CD14-positive monocyte (primary cell): ENCODE measurements at regions not wholly inside any gene's neighbourhood (a gene's known extent, or its start where the extent isn't known, plus 50 kb on each side); places are given as distances from the start of the nearest gene placed in this dataset.

ENCODE experiments used
- DNase-seq, 3 donors: peaks; one replicate each; pipeline ENCODE4 v3.0.0-alpha.2; 2011 to 2022
- H2AFZ ChIP-seq: 2 replicates; pipeline ENCODE4 v1.6.0; 2012; ENCODE audit warnings: mild to moderate bottlenecking, low read depth, low read length, inconsistent platforms; ENCODE audit not compliant: insufficient read depth, poor library complexity, severe bottlenecking
- H3K27ac ChIP-seq, 2 donors: 1 replicate in 1 of 2; 2 replicates in 1 of 2; pipeline ENCODE4 v1.5.1; 2012 to 2013; ENCODE audit warnings: low read length in 2 of 2, control low read depth in 1 of 2, inconsistent platforms in 1 of 2, low read depth in 1 of 2, mild to moderate bottlenecking in 1 of 2
- H3K27me3 ChIP-seq, 2 donors: one replicate each; pipeline versions ENCODE4 v1.6.0 to v1.6.1; 2011 to 2013; ENCODE audit warnings: low read length in 2 of 2; ENCODE audit not compliant: control insufficient read depth in 2 of 2, insufficient read depth in 2 of 2
- H3K36me3 ChIP-seq, 2 donors: replicated peaks in 1 of 2; 1 replicate in 1 of 2; 2 replicates in 1 of 2; pipeline versions ENCODE4 v1.5.1 to v1.6.1; 2012 to 2013; ENCODE audit warnings: low read length in 2 of 2, control low read depth in 1 of 2, inconsistent platforms in 1 of 2, mild to moderate bottlenecking in 1 of 2; ENCODE audit not compliant: insufficient read depth in 2 of 2, control insufficient read depth in 1 of 2
- H3K4me1 ChIP-seq, 2 donors: 1 replicate in 1 of 2; 2 replicates in 1 of 2; pipeline versions ENCODE4 v1.5.1 to v1.6.1; 2012 to 2013; ENCODE audit warnings: low read length in 2 of 2, control low read depth in 1 of 2, inconsistent platforms in 1 of 2, mild to moderate bottlenecking in 1 of 2, moderate library complexity in 1 of 2; ENCODE audit not compliant: insufficient read depth in 2 of 2, control insufficient read depth in 1 of 2
- H3K4me2 ChIP-seq: replicated peaks from 2 replicates; pipeline ENCODE3; 2012; ENCODE audit warnings: low read length, moderate library complexity, mild to moderate bottlenecking; ENCODE audit not compliant: poor library complexity, severe bottlenecking; ENCODE audit errors: extremely low read depth
- H3K4me3 ChIP-seq, 3 experiments: fragments of 200-600 bp in 1 of 3; sonication (generic) in 1 of 3; replicated peaks in 1 of 3; 1 replicate in 2 of 3; 2 replicates in 1 of 3; pipeline ENCODE4 v1.5.1; 2011 to 2013; ENCODE audit warnings: low read length in 3 of 3, mild to moderate bottlenecking in 3 of 3, control low read depth in 2 of 3, low read depth in 2 of 3, inconsistent platforms in 1 of 3, moderate library complexity in 1 of 3
- H3K79me2 ChIP-seq: 2 replicates; pipeline ENCODE4 v1.6.0; 2012; ENCODE audit warnings: mild to moderate bottlenecking, control low read depth, inconsistent platforms, low read length, moderate library complexity; ENCODE audit not compliant: insufficient read depth
- H3K9ac ChIP-seq: 2 replicates; pipeline ENCODE4 v1.6.0; 2017; ENCODE audit warnings: low read length, mild to moderate bottlenecking; ENCODE audit not compliant: insufficient read depth, poor library complexity, severe bottlenecking
- H3K9me3 ChIP-seq, 2 donors: replicated peaks in 1 of 2; 1 replicate in 1 of 2; 2 replicates in 1 of 2; pipeline versions ENCODE4 v1.5.1 to v1.6.1; 2012 to 2013; ENCODE audit warnings: low read length in 2 of 2, control low read depth in 1 of 2; ENCODE audit not compliant: control insufficient read depth in 1 of 2, insufficient read depth in 1 of 2
- H4K20me1 ChIP-seq: 2 replicates; pipeline ENCODE4 v1.6.0; 2012; ENCODE audit warnings: mild to moderate bottlenecking, low read length, control low read depth, moderate library complexity; ENCODE audit not compliant: insufficient read depth
- H3K27ac Mint-ChIP-seq, 7 donors: one replicate each; pipeline ENCODE4 v1.8.0; 2020; ENCODE audit warnings: mild to moderate bottlenecking in 7 of 7, mixed read lengths in 7 of 7, moderate library complexity in 6 of 7, inconsistent platforms in 2 of 7
- H3K27me3 Mint-ChIP-seq, 3 donors: one replicate each; pipeline ENCODE4 v1.8.0; 2021 to 2022; ENCODE audit warnings: low read depth in 3 of 3, mild to moderate bottlenecking in 3 of 3, mixed read lengths in 3 of 3, moderate library complexity in 3 of 3, inconsistent platforms in 1 of 3
- H3K36me3 Mint-ChIP-seq, 2 donors: one replicate each; pipeline ENCODE4 v1.8.0; 2020; ENCODE audit warnings: mixed read lengths in 2 of 2, inconsistent platforms in 1 of 2, mild to moderate bottlenecking in 1 of 2
- H3K4me1 Mint-ChIP-seq: one replicate; pipeline ENCODE4 v1.8.0; 2020; ENCODE audit warnings: mild to moderate bottlenecking, mixed read lengths
- H3K4me3 Mint-ChIP-seq, 2 donors: one replicate each; pipeline ENCODE4 v1.8.0; 2020; ENCODE audit warnings: mild to moderate bottlenecking in 2 of 2, mixed read lengths in 2 of 2, moderate library complexity in 1 of 2
- H3K9me3 Mint-ChIP-seq, 7 donors: one replicate each; pipeline ENCODE4 v1.8.0; 2020 to 2022; ENCODE audit warnings: mixed read lengths in 7 of 7, mild to moderate bottlenecking in 6 of 7, moderate library complexity in 6 of 7, inconsistent platforms in 2 of 7
- WGBS: methylation state at CpG from one replicate; pipeline ENCODE4 v1.1.5; 2013; ENCODE audit warnings: missing lambda C conversion rate; ENCODE audit not compliant: insufficient coverage; 5-methylcytosine and 5-hydroxymethylcytosine counted together
- intact Hi-C, 2 donors: fragments of 100-400 bp; cut with micrococcal nuclease; formaldehyde crosslinking; loops; one replicate each; pipeline versions ENCODE4 v1.15.0 to v1.15.1; 2023
- TF ChIP-seq, protein P1 (sequence below): fragments of 200-600 bp; IDR thresholded peaks from one replicate; pipeline ENCODE4 v1.8.0; 2022; ENCODE audit warnings: antibody characterized with exemption, mild to moderate bottlenecking

DNA sequence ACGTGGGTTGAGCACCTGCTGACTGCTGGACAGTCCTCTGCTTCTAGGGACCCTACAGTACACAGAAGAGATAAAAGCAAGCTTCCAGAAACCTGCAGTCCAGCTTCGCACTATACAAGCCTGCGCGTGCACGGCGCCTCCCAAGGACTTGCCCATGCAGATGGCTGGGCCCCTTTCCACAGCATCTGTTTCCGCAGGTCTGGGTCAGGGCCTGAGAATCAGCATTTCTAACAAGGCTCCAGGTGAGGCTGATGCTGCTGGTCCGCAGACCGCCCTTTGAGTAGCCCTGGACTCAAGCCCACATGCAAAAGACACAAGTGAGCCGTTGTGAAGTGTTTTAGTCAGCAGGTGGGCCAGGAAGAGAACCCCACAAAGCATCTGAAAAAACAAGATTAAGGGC lies 133.1 kb downstream of the HSD17B3 start:
- no peak overlapping the region for H3K4me3 Mint-ChIP-seq
- Histone ChIP-seq H3K27ac (no peak overlapping the region), H3K9ac (no peak overlapping the region), H3K27me3 (no peaks in the 10 kb centered on the region), H3K9me3 (no peaks in the 10 kb centered on the region), H4K20me1 (no peaks in the 10 kb centered on the region), H3K4me1 (peaks cover 0 to 2% of the 10 kb centered on the region in 2 donors), H2AFZ (no peak overlapping the region), H3K4me3 (no peak overlapping the region), H3K36me3 (no peaks in the 10 kb centered on the region), H3K79me2 (no peaks in the 10 kb centered on the region), H3K4me2 (no peak overlapping the region)
- no peak for DNase-seq
- no peak overlapping the region for H3K27ac Mint-ChIP-seq
- intact Hi-C loops = no loop called here
- H3K9me3 Mint-ChIP-seq = peaks cover 0 to 4% (median 0%) of the 10 kb centered on the region in 7 donors
- no peaks in the 10 kb centered on the region for H3K4me1 Mint-ChIP-seq
- H3K36me3 Mint-ChIP-seq = no peaks in the 10 kb centered on the region
- WGBS = 93% methylated on average over 9 of the region's 10 CpGs
- H3K27me3 Mint-ChIP-seq = peaks cover 0 to 7% (median 6%) of the 10 kb centered on the region in 3 donors
- TF ChIP-seq, protein P1, sequence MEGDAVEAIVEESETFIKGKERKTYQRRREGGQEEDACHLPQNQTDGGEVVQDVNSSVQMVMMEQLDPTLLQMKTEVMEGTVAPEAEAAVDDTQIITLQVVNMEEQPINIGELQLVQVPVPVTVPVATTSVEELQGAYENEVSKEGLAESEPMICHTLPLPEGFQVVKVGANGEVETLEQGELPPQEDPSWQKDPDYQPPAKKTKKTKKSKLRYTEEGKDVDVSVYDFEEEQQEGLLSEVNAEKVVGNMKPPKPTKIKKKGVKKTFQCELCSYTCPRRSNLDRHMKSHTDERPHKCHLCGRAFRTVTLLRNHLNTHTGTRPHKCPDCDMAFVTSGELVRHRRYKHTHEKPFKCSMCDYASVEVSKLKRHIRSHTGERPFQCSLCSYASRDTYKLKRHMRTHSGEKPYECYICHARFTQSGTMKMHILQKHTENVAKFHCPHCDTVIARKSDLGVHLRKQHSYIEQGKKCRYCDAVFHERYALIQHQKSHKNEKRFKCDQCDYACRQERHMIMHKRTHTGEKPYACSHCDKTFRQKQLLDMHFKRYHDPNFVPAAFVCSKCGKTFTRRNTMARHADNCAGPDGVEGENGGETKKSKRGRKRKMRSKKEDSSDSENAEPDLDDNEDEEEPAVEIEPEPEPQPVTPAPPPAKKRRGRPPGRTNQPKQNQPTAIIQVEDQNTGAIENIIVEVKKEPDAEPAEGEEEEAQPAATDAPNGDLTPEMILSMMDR = no peak

DNA sequence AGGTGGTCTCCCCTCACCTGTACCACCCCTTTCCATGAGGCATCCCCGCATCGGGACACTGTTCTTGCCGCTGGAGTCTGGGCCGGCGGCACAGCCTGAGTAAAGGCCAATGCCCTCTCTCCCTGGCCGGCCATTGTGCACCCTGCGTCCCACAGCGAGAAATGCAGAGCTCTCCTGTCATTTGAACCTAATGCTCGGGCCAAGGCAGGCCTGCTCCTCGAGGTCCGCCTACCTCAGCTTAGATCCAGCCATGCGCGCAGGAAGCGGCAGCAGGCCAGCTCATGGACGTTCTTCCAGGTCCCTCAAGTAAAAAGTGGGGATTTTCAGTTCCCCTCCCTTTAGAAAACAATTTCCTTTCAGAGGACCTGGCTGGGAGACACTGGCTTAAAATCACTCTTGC lies 135.0 kb downstream of the HSD17B3 start:
- WGBS = 97% methylated on average over 11 of the region's 15 CpGs
- peaks cover 0 to 6% (median 3%) of the 10 kb centered on the region in 3 donors for H3K27me3 Mint-ChIP-seq
- Histone ChIP-seq H3K27me3 (no peaks in the 10 kb centered on the region), H3K27ac (no peak overlapping the region), H2AFZ (no peak overlapping the region), H3K4me3 (no peak overlapping the region), H4K20me1 (no peaks in the 10 kb centered on the region), H3K4me2 (no peak overlapping the region), H3K36me3 (no peaks in the 10 kb centered on the region), H3K9me3 (no peaks in the 10 kb centered on the region), H3K4me1 (peaks cover 3 to 9% of the 10 kb centered on the region in 2 donors), H3K79me2 (no peaks in the 10 kb centered on the region), H3K9ac (no peak overlapping the region)
- H3K36me3 Mint-ChIP-seq = no peaks in the 10 kb centered on the region
- H3K9me3 Mint-ChIP-seq = peaks cover 0 to 4% (median 0%) of the 10 kb centered on the region in 7 donors
- intact Hi-C loops = no loop called here
- TF ChIP-seq, protein P1 = no peak
- H3K27ac Mint-ChIP-seq = peak overlapping the region in 1 of 7 donors; percentile 42
- no peak overlapping the region for H3K4me3 Mint-ChIP-seq
- peaks cover 12% of the 10 kb centered on the region for H3K4me1 Mint-ChIP-seq
- DNase-seq = no peak
